Activated CD4-positive, alpha-beta T cell treated with anti-CD3 and anti-CD28 coated beads for 36 hours (primary cell): ENCODE measurements at regions not wholly inside any gene's neighbourhood (a gene's known extent, or its start where the extent isn't known, plus 50 kb on each side); places are given as distances from the start of the nearest gene placed in this dataset.

Experiments
- ATAC-seq: fragments of 200-7000 bp; cut with Tn5 transposase; one replicate; pipeline ENCODE4 v1.10.0; 2021; ENCODE audit warnings: mild to moderate bottlenecking, moderate library complexity
- CTCF ChIA-PET: fragments of 350-600 bp; sonication (Branson Sonifier 250); formaldehyde crosslinking; loops from one replicate; lab custom pipeline; 2021; ENCODE audit warnings: antibody characterized with exemption; lab: Charles Lee
- POLR2A ChIA-PET: fragments of 350-600 bp; sonication (Branson Sonifier 250); formaldehyde crosslinking; loops from one replicate; lab custom pipeline; 2021; ENCODE audit warnings: antibody characterized with exemption, inconsistent platforms; lab: Charles Lee
- DNase-seq: peaks from one replicate; pipeline ENCODE4 v3.0.0-alpha.2; 2020
- H3K27ac Mint-ChIP-seq: one replicate; pipeline ENCODE4 v1.8.0; 2021; ENCODE audit warnings: mixed read lengths
- H3K27me3 Mint-ChIP-seq: one replicate; pipeline ENCODE4 v1.8.0; 2021; ENCODE audit warnings: mixed read lengths
- H3K36me3 Mint-ChIP-seq: one replicate; pipeline ENCODE4 v1.8.0; 2021; ENCODE audit warnings: low read depth, mixed read lengths
- H3K4me1 Mint-ChIP-seq: one replicate; pipeline ENCODE4 v1.8.0; 2021; ENCODE audit warnings: mixed read lengths
- H3K4me3 Mint-ChIP-seq: one replicate; pipeline ENCODE4 v1.8.0; 2021; ENCODE audit warnings: mild to moderate bottlenecking, moderate library complexity, mixed read lengths
- H3K9me3 Mint-ChIP-seq: one replicate; pipeline ENCODE4 v1.8.0; 2021; ENCODE audit warnings: low read depth, mixed read lengths
- intact Hi-C, 2 experiments: fragments of 100-400 bp; cut with DNase I in 1 of 2; cut with micrococcal nuclease in 1 of 2; formaldehyde crosslinking; loops; one replicate each; pipeline versions ENCODE4 v1.14.2 to v1.15.1; 2022 to 2024; cut with DNase I, micrococcal nuclease

DNA sequence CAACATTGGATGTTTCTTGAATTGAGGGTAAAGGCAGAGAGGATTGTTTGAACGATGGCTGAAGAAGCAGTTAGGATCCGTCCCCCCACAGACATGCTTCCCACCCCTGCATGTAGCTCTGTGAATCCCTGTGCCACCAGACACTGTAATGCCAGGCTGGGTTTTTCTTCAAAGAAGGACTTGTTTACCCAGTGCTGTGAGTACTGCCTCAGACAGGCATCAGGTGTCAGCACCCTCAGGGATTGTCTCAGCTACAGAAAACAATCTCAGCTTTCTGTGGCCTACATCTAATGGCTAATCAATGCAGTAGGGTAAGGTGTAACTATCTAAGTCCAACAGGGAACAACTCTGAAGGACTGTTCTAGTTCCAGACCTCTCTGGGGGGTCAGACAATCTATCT is 853.0 kb upstream of the EPHA7 start:
- Mint-ChIP-seq H3K27me3 (no peaks in the 10 kb centered on the region), H3K27ac (no peak overlapping the region), H3K9me3 (peaks cover 6% of the 10 kb centered on the region), H3K4me3 (no peak overlapping the region), H3K4me1 (no peaks in the 10 kb centered on the region), H3K36me3 (no peaks in the 10 kb centered on the region)
- intact Hi-C loops: no loop called here
- ChIA-PET CTCF (no interaction called here), POLR2A (no interaction called here)
- ATAC-seq (no peak), DNase-seq (no peak)

DNA sequence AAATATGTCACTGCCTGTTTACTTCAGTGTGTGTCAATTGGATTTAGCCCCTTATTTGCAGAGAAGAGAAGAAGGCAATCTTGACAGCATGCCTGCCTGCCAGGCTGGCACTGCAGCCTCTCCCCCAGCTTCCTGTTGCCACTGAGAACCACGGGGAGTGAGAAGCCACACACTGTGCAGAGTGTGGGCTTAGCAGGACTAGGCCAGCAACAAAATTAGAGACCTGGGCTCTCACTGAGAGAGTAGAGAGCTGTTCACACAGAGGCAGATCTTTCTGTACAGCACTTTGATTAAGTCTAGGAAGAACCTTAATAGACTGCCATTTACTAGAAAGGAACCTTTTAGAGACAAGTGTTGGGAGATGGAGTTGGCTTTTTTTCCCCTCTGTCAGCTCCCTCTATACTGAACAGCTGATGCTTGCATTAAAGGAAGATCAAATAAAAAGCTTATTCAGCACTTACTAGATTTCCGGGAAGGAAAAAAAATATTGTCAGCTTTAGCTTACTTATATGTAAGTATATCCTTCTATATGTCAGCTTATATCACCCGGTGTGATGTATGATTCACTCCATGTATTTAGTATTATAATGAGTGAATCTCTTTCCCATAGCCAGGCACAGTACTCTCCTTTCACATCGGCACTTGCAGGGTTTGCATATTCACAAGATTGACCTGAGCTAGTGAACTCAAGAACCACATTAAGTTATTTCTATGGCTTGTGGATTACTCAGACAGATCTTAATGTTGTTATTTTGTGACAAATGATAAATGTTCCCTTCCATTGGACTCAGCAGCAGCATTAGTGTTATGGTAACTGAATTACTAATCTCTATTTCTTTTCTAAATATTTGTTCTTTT is 851.0 kb upstream of the EPHA7 start:
- Mint-ChIP-seq H3K36me3 (no peaks in the 10 kb centered on the region), H3K9me3 (peaks cover 14% of the 10 kb centered on the region), H3K27ac (no peak overlapping the region), H3K4me1 (no peaks in the 10 kb centered on the region), H3K27me3 (no peaks in the 10 kb centered on the region), H3K4me3 (no peak overlapping the region)
- CTCF ChIA-PET: interaction anchor here (0.6 kb wide), 2 partner anchors 43 to 1328 kb away, joined by 3 read pairs; no protein-coding TSS in a partner anchor
- POLR2A ChIA-PET: no interaction called here
- intact Hi-C loops: no loop called here
- DNase-seq: no peak
- no peak for ATAC-seq

DNA sequence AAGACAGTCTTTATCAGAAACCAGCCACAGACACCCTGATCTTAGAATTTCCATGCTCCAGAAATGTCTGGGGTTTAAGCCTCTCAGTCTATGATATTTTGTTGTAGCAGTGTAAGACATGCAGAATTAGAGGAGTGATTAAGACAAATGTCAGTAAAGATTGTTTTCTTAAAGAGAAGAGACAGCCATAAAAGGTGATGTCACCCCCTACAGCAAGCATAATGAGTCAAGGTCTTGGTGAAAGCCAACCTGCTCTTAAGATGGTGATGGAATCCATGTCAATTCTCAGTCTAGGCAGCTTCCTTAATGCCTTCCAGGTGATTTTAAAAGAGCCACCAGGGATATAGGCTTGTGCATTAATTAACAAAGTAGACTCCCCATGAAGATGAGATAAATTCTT is 849.9 kb upstream of the EPHA7 start:
- intact Hi-C loops: no loop called here
- H3K4me3 Mint-ChIP-seq: no peak overlapping the region
- peaks cover 16% of the 10 kb centered on the region for H3K9me3 Mint-ChIP-seq
- DNase-seq (no peak), ATAC-seq (no peak)
- POLR2A ChIA-PET: no interaction called here
- no peaks in the 10 kb centered on the region for H3K4me1 Mint-ChIP-seq
- no peaks in the 10 kb centered on the region for H3K36me3 Mint-ChIP-seq
- no peak overlapping the region for H3K27ac Mint-ChIP-seq
- no peaks in the 10 kb centered on the region for H3K27me3 Mint-ChIP-seq
- CTCF ChIA-PET: interaction anchor here (0.6 kb wide), 1 partner anchor 41 kb away, joined by 3 read pairs; no protein-coding TSS in a partner anchor

DNA sequence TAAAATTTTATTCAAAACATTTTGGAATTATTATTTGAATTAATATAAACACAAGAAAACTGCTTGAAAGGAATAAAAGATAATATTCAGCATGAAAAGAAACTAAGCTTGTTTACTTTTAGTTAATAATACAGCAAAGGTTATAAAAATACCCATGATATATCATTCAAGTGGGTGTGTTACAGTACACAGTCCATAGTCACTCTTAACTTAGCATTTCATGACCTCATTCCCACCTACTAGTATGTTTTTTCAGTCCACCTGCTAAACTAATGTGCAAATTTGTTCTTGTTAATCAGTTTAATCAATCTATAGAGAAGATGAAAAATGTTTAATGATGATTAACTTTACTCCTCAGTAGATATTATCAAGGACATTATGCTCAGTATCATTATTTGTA is 841.4 kb upstream of the EPHA7 start:
- ChIA-PET POLR2A (interaction anchor here (0.5 kb wide), 1 partner anchor 446 kb away, joined by 3 read pairs; no protein-coding TSS in a partner anchor), CTCF (no interaction called here)
- ATAC-seq: no peak
- H3K27ac Mint-ChIP-seq: no peak overlapping the region
- H3K27me3 Mint-ChIP-seq: no peaks in the 10 kb centered on the region
- H3K9me3 Mint-ChIP-seq: peaks cover 7% of the 10 kb centered on the region
- intact Hi-C loops: no loop called here
- no peaks in the 10 kb centered on the region for H3K36me3 Mint-ChIP-seq
- DNase-seq: no peak
- no peaks in the 10 kb centered on the region for H3K4me1 Mint-ChIP-seq
- no peak overlapping the region for H3K4me3 Mint-ChIP-seq

DNA sequence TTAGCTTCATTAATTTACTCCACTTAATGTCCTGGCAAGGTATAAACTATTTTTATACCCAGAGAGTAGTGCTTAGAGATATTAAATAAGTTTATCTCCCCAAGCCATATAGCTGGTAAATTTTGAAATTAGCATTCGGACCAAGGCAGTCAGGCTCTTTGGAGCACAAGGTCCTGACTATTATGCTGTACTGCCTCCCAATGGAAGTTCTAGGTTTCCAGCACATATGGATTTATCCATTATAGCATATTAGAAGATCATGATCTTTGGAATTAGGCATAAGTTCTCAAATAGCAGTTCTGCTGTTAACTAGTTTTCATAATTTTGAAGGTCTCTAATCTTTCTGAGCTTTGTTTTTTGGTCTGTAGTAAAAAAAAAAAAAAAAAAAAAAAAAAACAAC is 835.3 kb upstream of the EPHA7 start:
- no peak for DNase-seq
- ChIA-PET POLR2A (no interaction called here), CTCF (no interaction called here)
- ATAC-seq: no peak
- Mint-ChIP-seq H3K27me3 (no peaks in the 10 kb centered on the region), H3K4me1 (no peaks in the 10 kb centered on the region), H3K36me3 (no peaks in the 10 kb centered on the region), H3K27ac (no peak overlapping the region), H3K4me3 (no peak overlapping the region), H3K9me3 (peaks cover 1% of the 10 kb centered on the region)
- intact Hi-C loops: no loop called here

DNA sequence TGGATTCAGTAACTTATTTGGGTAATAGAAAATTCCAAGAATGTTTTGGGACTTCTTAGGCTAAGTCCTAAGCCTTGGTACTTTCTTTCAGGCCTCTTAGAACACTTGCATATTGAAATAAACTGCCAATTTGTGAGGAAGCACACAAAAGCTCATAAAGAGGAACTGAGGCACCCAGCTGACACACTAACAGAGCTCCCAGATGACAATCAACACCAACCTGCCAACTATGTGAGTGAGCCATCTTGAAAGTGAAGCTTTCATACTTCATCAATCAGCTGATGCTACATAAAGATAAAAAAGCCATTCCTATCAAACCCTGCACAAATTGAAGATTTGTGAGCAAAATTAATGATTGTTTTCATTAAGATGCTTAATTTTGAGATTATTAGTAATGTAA is 832.5 kb upstream of the EPHA7 start:
- DNase-seq: no peak
- H3K27ac Mint-ChIP-seq: no peak overlapping the region

DNA sequence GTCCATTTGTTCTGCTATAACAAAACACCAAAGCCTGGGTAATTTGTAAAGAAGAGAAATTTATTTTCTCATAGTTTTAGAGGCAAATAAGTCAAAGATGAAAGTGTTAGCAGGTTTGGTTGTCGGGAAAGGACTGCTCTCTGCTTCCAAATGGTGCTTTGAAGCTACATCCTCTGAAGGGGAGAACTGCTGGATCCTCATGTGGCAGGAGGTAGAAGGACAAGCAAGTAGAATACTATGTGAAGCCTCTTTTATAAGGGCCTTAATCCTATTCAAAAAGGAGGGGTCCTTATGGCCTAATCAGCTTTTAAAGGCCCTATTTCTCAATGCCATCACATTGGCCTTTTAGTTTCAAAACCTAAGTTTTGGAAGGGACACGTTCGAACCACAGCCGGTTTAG is 826.0 kb upstream of the EPHA7 start:
- intact Hi-C loops: no loop called here
- Mint-ChIP-seq H3K4me1 (no peaks in the 10 kb centered on the region), H3K27ac (no peak overlapping the region), H3K4me3 (no peak overlapping the region), H3K36me3 (no peaks in the 10 kb centered on the region), H3K9me3 (peaks cover 3% of the 10 kb centered on the region), H3K27me3 (no peaks in the 10 kb centered on the region)
- DNase-seq (no peak), ATAC-seq (no peak)
- ChIA-PET CTCF (no interaction called here), POLR2A (interaction anchor here (0.6 kb wide), 1 partner anchor 316 kb away, joined by 3 read pairs; no protein-coding TSS in a partner anchor)

More for the DNA sequence above, 832.5 kb upstream of the EPHA7 start:
- H3K27me3 Mint-ChIP-seq: no peaks in the 10 kb centered on the region
- no peaks in the 10 kb centered on the region for H3K4me1 Mint-ChIP-seq
- ChIA-PET CTCF (no interaction called here), POLR2A (no interaction called here)
- H3K4me3 Mint-ChIP-seq: no peak overlapping the region
- H3K36me3 Mint-ChIP-seq: no peaks in the 10 kb centered on the region
- H3K9me3 Mint-ChIP-seq: peaks cover 5% of the 10 kb centered on the region
- intact Hi-C loops: no loop called here
- ATAC-seq: no peak

DNA sequence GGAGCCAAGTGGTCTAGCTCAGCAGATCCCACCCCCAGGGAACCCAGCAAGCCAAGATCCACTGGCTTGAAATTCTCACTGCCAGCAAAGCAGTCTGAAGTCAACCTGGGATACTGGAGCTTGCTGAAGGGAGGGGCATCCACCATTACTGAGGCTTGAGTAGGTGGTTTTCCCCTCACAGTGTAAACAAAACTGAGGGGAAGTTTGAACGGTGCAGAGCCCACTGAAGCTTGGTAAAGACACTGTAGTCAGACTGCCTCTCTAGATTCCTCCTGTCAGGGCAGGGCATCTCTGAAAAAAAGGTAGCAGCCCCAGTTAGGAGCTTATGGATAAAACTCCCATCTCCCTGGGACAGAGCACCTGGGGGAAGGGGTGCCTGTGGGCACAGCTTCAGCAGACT is 819.5 kb upstream of the EPHA7 start:
- Mint-ChIP-seq H3K27ac (no peak overlapping the region), H3K36me3 (no peaks in the 10 kb centered on the region), H3K4me3 (no peak overlapping the region), H3K4me1 (no peaks in the 10 kb centered on the region), H3K9me3 (no peaks in the 10 kb centered on the region), H3K27me3 (no peaks in the 10 kb centered on the region)
- intact Hi-C loops: no loop called here
- ATAC-seq (no peak), DNase-seq (no peak)
- ChIA-PET POLR2A (no interaction called here), CTCF (no interaction called here)

DNA sequence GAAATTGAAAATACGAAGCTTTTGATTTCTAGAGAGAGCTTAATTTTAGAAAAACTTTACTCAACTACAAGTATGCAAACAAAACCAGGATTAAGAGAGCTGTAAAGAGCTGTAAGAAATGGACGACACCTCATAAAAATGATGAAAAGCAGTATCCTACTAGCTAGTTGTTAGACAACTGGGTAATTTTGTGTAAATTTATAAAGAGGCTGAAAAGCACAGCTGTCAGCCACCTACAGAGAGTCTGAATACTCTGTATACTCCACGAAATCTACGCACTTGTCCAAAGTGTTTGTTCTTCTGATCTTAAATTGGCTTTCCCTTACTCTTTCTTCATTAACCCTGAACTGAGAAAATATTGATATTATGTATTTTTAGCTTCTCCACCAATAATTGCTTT is 808.4 kb upstream of the EPHA7 start:
- no peaks in the 10 kb centered on the region for H3K9me3 Mint-ChIP-seq
- POLR2A ChIA-PET: no interaction called here
- intact Hi-C loops: no loop called here
- no peak for ATAC-seq
- no peaks in the 10 kb centered on the region for H3K27me3 Mint-ChIP-seq
- DNase-seq: no peak
- no peaks in the 10 kb centered on the region for H3K36me3 Mint-ChIP-seq
- no peak overlapping the region for H3K27ac Mint-ChIP-seq
- no peak overlapping the region for H3K4me3 Mint-ChIP-seq
- no peaks in the 10 kb centered on the region for H3K4me1 Mint-ChIP-seq
- CTCF ChIA-PET: interaction anchor here (0.6 to 1.4 kb wide), 3 partner anchors 8 to 859 kb away, joined by 3 to 4 read pairs (median 3); no protein-coding TSS in a partner anchor

DNA sequence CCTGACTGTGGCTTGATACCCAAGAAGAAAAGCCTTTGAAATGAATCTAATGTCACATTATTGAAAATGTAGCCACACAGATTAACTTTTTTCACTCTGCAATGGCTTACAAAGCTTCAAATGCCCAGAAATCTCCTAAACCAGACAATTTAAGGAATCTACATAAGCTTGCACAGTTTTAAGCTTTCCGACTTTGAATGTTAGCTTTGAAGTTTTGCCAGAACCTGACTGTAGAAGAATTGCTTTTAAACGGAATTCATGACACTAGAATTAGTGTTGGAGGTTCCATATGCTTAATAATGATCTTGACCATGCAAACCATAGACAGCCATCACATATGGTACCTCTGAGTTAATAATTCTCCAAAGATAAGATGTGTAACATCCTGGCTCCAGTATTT is 798.5 kb upstream of the EPHA7 start:
- no peak overlapping the region for H3K27ac Mint-ChIP-seq

DNA sequence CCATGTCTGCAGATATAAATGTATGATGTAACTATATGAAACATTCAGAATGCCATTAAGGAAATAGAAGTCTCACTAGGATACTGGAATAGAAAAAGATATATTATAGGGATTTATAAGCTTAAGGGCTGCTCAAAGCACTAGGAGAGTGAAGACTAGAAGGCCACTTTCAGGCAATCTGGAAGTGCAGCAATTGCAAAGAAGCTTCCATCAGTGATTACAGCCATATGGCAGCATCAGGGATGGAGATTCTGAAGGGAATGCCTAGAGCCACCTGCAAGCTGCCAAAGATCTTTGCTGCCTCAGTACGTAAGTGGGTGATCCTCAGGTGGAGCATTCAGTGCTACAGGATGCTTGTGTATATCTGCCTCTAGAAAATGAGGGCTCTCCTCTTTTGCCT is 796.2 kb upstream of the EPHA7 start:
- H3K36me3 Mint-ChIP-seq: no peaks in the 10 kb centered on the region
- POLR2A ChIA-PET: no interaction called here
- intact Hi-C loops: no loop called here
- CTCF ChIA-PET: no interaction called here
- no peaks in the 10 kb centered on the region for H3K9me3 Mint-ChIP-seq
- H3K27ac Mint-ChIP-seq: no peak overlapping the region
- no peak for ATAC-seq
- H3K4me1 Mint-ChIP-seq: no peaks in the 10 kb centered on the region
- H3K4me3 Mint-ChIP-seq: no peak overlapping the region
- no peaks in the 10 kb centered on the region for H3K27me3 Mint-ChIP-seq
- DNase-seq: no peak

More for the DNA sequence above, 798.5 kb upstream of the EPHA7 start:
- no peaks in the 10 kb centered on the region for H3K27me3 Mint-ChIP-seq
- no peaks in the 10 kb centered on the region for H3K36me3 Mint-ChIP-seq
- intact Hi-C loops: no loop called here
- POLR2A ChIA-PET: no interaction called here
- ATAC-seq (no peak), DNase-seq (no peak)
- H3K4me1 Mint-ChIP-seq: no peaks in the 10 kb centered on the region
- CTCF ChIA-PET: no interaction called here
- H3K9me3 Mint-ChIP-seq: no peaks in the 10 kb centered on the region
- H3K4me3 Mint-ChIP-seq: no peak overlapping the region

DNA sequence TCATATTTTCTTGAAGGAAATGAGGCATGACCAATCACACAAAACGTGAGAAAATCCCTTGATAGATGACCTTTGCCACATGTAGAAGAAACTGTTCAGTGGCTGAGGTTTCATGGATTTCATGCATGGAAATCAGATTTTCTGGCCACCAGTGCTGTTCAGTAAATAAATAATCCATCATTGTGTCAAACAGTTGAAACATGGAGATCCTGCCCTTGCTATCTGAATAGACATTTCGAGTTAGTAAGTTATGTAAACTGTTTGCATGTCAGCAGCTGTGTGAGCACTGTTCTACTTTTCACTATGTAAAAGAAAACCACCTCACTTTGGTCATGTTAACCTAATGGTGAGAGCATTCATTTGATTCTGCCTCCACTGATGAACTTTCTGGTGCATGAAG is 793.9 kb upstream of the EPHA7 start:
- intact Hi-C loops: no loop called here
- ATAC-seq (no peak), DNase-seq (no peak)
- no peaks in the 10 kb centered on the region for H3K36me3 Mint-ChIP-seq
- no peaks in the 10 kb centered on the region for H3K27me3 Mint-ChIP-seq
- no peaks in the 10 kb centered on the region for H3K4me1 Mint-ChIP-seq
- ChIA-PET CTCF (no interaction called here), POLR2A (no interaction called here)
- H3K9me3 Mint-ChIP-seq: no peaks in the 10 kb centered on the region
- H3K4me3 Mint-ChIP-seq: no peak overlapping the region
- H3K27ac Mint-ChIP-seq: no peak overlapping the region
